ENCODE measurements at regions not wholly inside any gene's neighbourhood (a gene's known extent, or its start where the extent isn't known, plus 50 kb on each side); places are given as distances from the start of the nearest gene placed in this dataset.
A peak's percentile ranks its signal among the peaks of the same experiment; 100 is the strongest.

DNA sequence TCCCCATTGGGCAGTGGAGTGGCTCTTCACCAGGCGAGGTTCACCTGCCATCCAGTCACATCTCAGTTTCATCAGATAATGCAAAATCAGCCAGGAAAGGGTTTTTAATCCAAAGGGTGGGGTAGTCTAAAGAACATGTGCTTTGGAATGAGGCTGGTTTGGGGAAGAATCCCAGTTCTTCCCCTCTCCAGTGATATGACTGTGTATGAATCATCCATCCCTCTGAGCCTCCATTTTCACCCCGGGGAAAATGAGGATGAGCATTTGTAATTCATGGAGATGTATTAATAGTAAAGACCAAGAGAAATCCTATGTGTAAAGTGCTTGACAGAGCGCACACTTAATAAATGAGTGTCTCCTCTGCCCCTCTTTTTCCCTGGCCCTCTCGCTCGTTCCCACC is 215.1 kb upstream of the FGGY start:
- Histone ChIP-seq H3K27ac (ENCODE audit: poor library complexity, severe bottlenecking) (no peak overlapping the region), H3K36me3 (ENCODE audit: low read depth) (no peaks in the 10 kb centered on the region), H3K4me1 (ENCODE audit: insufficient read depth, poor library complexity, severe bottlenecking) (peaks cover 20% of the 10 kb centered on the region), H3K9me3 (ENCODE audit: severe bottlenecking) (no peaks in the 10 kb centered on the region), H3K4me3 (ENCODE audit: severe bottlenecking) (no peak overlapping the region), H3K27me3 (ENCODE audit: insufficient read depth, poor library complexity, severe bottlenecking) (no peaks in the 10 kb centered on the region)
- DNase-seq (ENCODE audit: low spot score) (no peak), ATAC-seq (ENCODE audit: low read depth) (peak; percentile 44; the same call in 1 of the 3 replicates)
- TF ChIP-seq, protein P1, sequence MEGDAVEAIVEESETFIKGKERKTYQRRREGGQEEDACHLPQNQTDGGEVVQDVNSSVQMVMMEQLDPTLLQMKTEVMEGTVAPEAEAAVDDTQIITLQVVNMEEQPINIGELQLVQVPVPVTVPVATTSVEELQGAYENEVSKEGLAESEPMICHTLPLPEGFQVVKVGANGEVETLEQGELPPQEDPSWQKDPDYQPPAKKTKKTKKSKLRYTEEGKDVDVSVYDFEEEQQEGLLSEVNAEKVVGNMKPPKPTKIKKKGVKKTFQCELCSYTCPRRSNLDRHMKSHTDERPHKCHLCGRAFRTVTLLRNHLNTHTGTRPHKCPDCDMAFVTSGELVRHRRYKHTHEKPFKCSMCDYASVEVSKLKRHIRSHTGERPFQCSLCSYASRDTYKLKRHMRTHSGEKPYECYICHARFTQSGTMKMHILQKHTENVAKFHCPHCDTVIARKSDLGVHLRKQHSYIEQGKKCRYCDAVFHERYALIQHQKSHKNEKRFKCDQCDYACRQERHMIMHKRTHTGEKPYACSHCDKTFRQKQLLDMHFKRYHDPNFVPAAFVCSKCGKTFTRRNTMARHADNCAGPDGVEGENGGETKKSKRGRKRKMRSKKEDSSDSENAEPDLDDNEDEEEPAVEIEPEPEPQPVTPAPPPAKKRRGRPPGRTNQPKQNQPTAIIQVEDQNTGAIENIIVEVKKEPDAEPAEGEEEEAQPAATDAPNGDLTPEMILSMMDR (IDR thresholded peaks at IDR 0.05; ENCODE audit: poor library complexity, severe bottlenecking), result no peak

DNA sequence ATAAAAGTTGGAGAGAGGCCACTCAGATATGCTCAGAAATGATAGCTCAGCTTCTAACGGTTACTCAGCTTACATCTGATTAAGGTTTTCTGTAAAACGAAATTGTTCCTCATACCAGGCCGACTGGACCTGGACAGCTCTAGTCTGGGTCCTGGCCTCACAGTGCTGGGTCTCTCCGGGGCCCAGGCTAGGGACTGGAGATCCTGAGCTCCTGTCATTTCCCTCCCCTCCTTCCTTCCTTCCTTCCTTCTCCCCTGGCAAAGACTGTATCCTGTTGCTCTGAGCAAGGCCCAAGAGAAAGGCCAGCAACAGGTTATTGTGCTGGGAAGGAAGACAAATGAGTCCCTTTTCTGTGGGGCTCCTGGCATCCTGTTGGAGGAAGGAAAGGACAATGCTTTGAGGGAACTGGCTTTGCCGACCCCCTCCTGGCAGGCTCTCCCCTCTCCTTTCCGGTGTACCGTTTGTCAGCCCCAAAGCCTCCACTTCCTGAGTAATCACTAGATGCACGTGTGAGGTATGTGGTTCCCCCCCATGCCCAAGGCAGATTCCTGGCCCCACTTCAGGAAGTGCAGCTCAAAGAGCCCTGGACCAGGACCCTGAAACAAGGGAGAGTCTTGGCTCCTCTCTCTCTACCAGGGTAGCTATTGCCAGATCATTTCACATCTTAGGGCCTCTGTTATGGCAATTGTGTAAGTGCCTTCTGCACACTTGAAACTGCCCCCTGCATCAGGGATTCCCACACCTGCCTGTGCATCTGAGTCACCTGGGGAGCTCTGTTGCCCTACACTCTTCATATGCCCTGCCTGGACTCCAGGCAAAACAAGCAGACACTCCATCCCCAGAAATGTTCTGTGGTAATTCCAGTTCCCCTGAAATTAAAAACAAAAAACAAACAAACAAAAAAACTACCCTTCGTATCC is 212.7 kb upstream of the FGGY start:
- H3K4me3 ChIP-seq (ENCODE audit: severe bottlenecking), result no peak overlapping the region
- H3K4me1 ChIP-seq (ENCODE audit: insufficient read depth, poor library complexity, severe bottlenecking), result peaks cover 20% of the 10 kb centered on the region
- peak; percentile 76 for ATAC-seq (ENCODE audit: low read depth)
- DNase-seq (ENCODE audit: low spot score), result no peak
- H3K27ac ChIP-seq (ENCODE audit: poor library complexity, severe bottlenecking), result peak overlapping the region; percentile 70
- H3K9me3 ChIP-seq (ENCODE audit: severe bottlenecking), result no peaks in the 10 kb centered on the region
- no peaks in the 10 kb centered on the region for H3K27me3 ChIP-seq (ENCODE audit: insufficient read depth, poor library complexity, severe bottlenecking)
- H3K36me3 ChIP-seq (ENCODE audit: low read depth), result no peaks in the 10 kb centered on the region
- TF ChIP-seq, protein P1 (IDR thresholded peaks at IDR 0.05; ENCODE audit: poor library complexity, severe bottlenecking), result no peak

DNA sequence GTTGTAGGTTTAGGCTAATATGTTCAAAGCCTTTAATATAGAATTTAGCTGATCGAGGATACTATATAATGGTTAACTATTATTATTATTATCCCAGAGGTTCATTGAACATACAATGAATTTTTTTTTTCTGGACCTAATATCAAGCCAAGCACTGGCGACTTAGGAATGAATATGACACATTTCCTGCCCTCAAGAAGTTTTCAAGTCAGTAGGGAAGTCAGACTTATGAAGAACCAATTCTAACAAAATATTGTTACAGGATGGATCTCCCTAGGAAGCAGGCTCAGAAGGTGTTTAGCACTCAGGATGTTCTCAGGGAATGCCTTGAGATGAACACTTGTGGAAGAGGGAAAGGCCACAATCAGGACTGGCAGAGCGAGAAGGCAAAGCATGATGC is 211.8 kb upstream of the FGGY start:
- TF ChIP-seq, protein P1 (IDR thresholded peaks at IDR 0.05; ENCODE audit: poor library complexity, severe bottlenecking), result no peak

DNA sequence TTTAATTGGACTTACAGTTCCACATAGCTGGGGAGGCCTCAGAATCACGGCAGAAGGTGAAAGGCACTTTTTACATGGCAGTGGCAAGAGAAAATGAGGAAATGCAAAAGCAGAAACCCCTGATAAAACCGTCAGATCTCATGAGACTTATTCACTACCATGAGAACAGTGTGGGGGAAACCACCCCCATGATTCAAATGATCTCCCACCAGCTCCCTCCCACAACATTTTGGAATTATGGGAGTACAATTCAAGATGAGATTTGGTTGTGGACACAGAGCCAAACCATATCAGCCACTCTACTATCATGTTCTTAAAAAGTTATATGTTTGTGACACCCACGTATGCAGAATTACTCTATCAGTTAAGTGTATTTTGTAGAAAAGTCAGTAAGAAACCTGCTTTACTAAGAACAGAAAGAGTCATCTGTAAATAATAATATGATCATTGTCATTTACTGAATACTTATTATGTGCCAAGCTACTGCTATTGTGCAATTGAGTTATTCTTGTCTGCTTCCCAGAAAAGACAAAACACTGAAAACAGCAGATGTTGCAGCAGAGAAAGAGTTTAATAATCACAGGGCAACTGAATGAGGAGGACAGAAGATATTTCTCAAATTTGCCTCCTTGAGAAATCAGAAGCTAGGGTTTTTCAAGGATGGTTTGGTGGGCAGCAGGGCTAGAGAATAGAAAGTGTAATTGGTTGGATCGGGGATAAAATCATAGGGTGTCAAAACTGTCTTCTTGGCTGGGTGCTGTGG is 207.7 kb upstream of the FGGY start:
- H3K9me3 ChIP-seq (ENCODE audit: severe bottlenecking), result peaks cover 5% of the 10 kb centered on the region
- no peak overlapping the region for H3K27ac ChIP-seq (ENCODE audit: poor library complexity, severe bottlenecking)
- peaks cover 9% of the 10 kb centered on the region for H3K4me1 ChIP-seq (ENCODE audit: insufficient read depth, poor library complexity, severe bottlenecking)
- H3K36me3 ChIP-seq (ENCODE audit: low read depth), result no peaks in the 10 kb centered on the region
- ATAC-seq (ENCODE audit: low read depth) (no peak), DNase-seq (ENCODE audit: low spot score) (no peak)
- H3K4me3 ChIP-seq (ENCODE audit: severe bottlenecking), result no peak overlapping the region
- TF ChIP-seq, protein P1 (IDR thresholded peaks at IDR 0.05; ENCODE audit: poor library complexity, severe bottlenecking), result no peak
- H3K27me3 ChIP-seq (ENCODE audit: insufficient read depth, poor library complexity, severe bottlenecking), result no peaks in the 10 kb centered on the region

More for the DNA sequence above, 211.8 kb upstream of the FGGY start:
- ATAC-seq (ENCODE audit: low read depth) (no peak), DNase-seq (ENCODE audit: low spot score) (no peak)
- Histone ChIP-seq H3K4me1 (ENCODE audit: insufficient read depth, poor library complexity, severe bottlenecking) (peaks cover 20% of the 10 kb centered on the region), H3K36me3 (ENCODE audit: low read depth) (no peaks in the 10 kb centered on the region), H3K9me3 (ENCODE audit: severe bottlenecking) (peaks cover 5% of the 10 kb centered on the region), H3K27ac (ENCODE audit: poor library complexity, severe bottlenecking) (peak overlapping the region; percentile 70), H3K27me3 (ENCODE audit: insufficient read depth, poor library complexity, severe bottlenecking) (no peaks in the 10 kb centered on the region), H3K4me3 (ENCODE audit: severe bottlenecking) (no peak overlapping the region)
